ENCODE measurements at regions not wholly inside any gene's neighbourhood (a gene's known extent, or its start where the extent isn't known, plus 50 kb on each side); places are given as distances from the start of the nearest gene placed in this dataset.

- TF ChIP-seq HDGF (IDR thresholded peaks at IDR 0.05; ENCODE audit: borderline replicate concordance) (no peak), ZNF384 (IDR thresholded peaks at IDR 0.05) (no peak), ARNT (IDR thresholded peaks at IDR 0.05) (no peak), CTBP1 (IDR thresholded peaks at IDR 0.05; ENCODE audit: borderline replicate concordance) (no peak), FOXK2 (IDR thresholded peaks at IDR 0.05) (no peak)
Measured at GRCh38 chr12:107443320-107444090, 242.1 kb upstream of the PWP1 start.
